IPS-18a (cell line): ENCODE measurements at regions not wholly inside any gene's neighbourhood (a gene's known extent, or its start where the extent isn't known, plus 50 kb on each side); places are given as distances from the start of the nearest gene placed in this dataset.

Source experiments
- H3K27ac ChIP-seq: one replicate; pipeline ENCODE4 v1.5.1; 2013; ENCODE audit warnings: low read length
- H3K27me3 ChIP-seq: one replicate; pipeline ENCODE4 v1.6.1; 2013; ENCODE audit warnings: mild to moderate bottlenecking, low read length; ENCODE audit not compliant: control insufficient read depth, insufficient read depth
- H3K36me3 ChIP-seq: one replicate; pipeline ENCODE4 v1.6.1; 2013; ENCODE audit warnings: low read depth, low read length; ENCODE audit not compliant: control insufficient read depth
- H3K4me1 ChIP-seq: one replicate; pipeline ENCODE4 v1.6.1; 2013; ENCODE audit warnings: low read depth, low read length; ENCODE audit not compliant: control insufficient read depth
- H3K4me3 ChIP-seq: one replicate; pipeline ENCODE4 v1.5.1; 2013; ENCODE audit warnings: low read length
- H3K9ac ChIP-seq: one replicate; pipeline ENCODE4 v1.6.1; 2013; ENCODE audit warnings: mild to moderate bottlenecking, low read length, moderate library complexity
- H3K9me3 ChIP-seq: one replicate; pipeline ENCODE4 v1.6.1; 2013; ENCODE audit warnings: low read depth, low read length; ENCODE audit not compliant: control insufficient read depth

GRCh38 chr6:165110860-165111259 lies 198.5 kb downstream of the C6orf118 start:
- Histone ChIP-seq H3K4me3 (no peak overlapping the region), H3K27ac (no peak overlapping the region), H3K9me3 (peaks cover 8% of the 10 kb centered on the region)

GRCh38 chr6:165109011-165109410 lies 200.4 kb downstream of the C6orf118 start:
- Histone ChIP-seq H3K36me3 (no peaks in the 10 kb centered on the region), H3K27ac (no peak overlapping the region), H3K4me3 (no peak overlapping the region), H3K27me3 (no peaks in the 10 kb centered on the region), H3K9me3 (peaks cover 1% of the 10 kb centered on the region), H3K4me1 (no peaks in the 10 kb centered on the region), H3K9ac (no peak overlapping the region)

More at GRCh38 chr6:165110860-165111259, 198.5 kb downstream of the C6orf118 start:
- no peaks in the 10 kb centered on the region for H3K36me3 ChIP-seq
- H3K4me1 ChIP-seq, result no peaks in the 10 kb centered on the region
- no peak overlapping the region for H3K9ac ChIP-seq
- H3K27me3 ChIP-seq, result no peaks in the 10 kb centered on the region

GRCh38 chr6:165106261-165106660 lies 203.1 kb downstream of the C6orf118 start:
- Histone ChIP-seq H3K27me3 (no peaks in the 10 kb centered on the region), H3K27ac (no peak overlapping the region), H3K9ac (no peak overlapping the region), H3K9me3 (no peaks in the 10 kb centered on the region), H3K4me3 (no peak overlapping the region), H3K36me3 (no peaks in the 10 kb centered on the region), H3K4me1 (no peaks in the 10 kb centered on the region)

- Histone ChIP-seq H3K27me3 (no peaks in the 10 kb centered on the region), H3K4me3 (no peak overlapping the region), H3K36me3 (no peaks in the 10 kb centered on the region), H3K27ac (no peak overlapping the region), H3K4me1 (no peaks in the 10 kb centered on the region), H3K9me3 (no peaks in the 10 kb centered on the region), H3K9ac (no peak overlapping the region)
These were observed 211.2 kb downstream of the C6orf118 start for GRCh38 chr6:165098165-165098564.

- H3K4me1 ChIP-seq, result no peaks in the 10 kb centered on the region
- H3K9me3 ChIP-seq, result no peaks in the 10 kb centered on the region
- no peaks in the 10 kb centered on the region for H3K36me3 ChIP-seq
- no peak overlapping the region for H3K4me3 ChIP-seq
- H3K27me3 ChIP-seq, result no peaks in the 10 kb centered on the region
- no peak overlapping the region for H3K9ac ChIP-seq
- H3K27ac ChIP-seq, result no peak overlapping the region
These were observed 212.5 kb downstream of the C6orf118 start for GRCh38 chr6:165096868-165097267.

- Histone ChIP-seq H3K27me3 (no peaks in the 10 kb centered on the region), H3K27ac (no peak overlapping the region), H3K4me3 (no peak overlapping the region), H3K36me3 (no peaks in the 10 kb centered on the region), H3K4me1 (no peaks in the 10 kb centered on the region), H3K9me3 (no peaks in the 10 kb centered on the region), H3K9ac (no peak overlapping the region)
These were observed 213.2 kb downstream of the C6orf118 start for GRCh38 chr6:165096209-165096608.

- no peaks in the 10 kb centered on the region for H3K36me3 ChIP-seq
- H3K27me3 ChIP-seq, result no peaks in the 10 kb centered on the region
- no peak overlapping the region for H3K4me3 ChIP-seq
- H3K9me3 ChIP-seq, result no peaks in the 10 kb centered on the region
- no peak overlapping the region for H3K9ac ChIP-seq
- H3K4me1 ChIP-seq, result no peaks in the 10 kb centered on the region
- no peak overlapping the region for H3K27ac ChIP-seq
These were observed 216.4 kb downstream of the C6orf118 start for GRCh38 chr6:165092881-165093595.

- H3K9me3 ChIP-seq, result no peaks in the 10 kb centered on the region
- H3K4me1 ChIP-seq, result no peaks in the 10 kb centered on the region
- no peak overlapping the region for H3K4me3 ChIP-seq
- no peak overlapping the region for H3K9ac ChIP-seq
- H3K27me3 ChIP-seq, result no peaks in the 10 kb centered on the region
- no peak overlapping the region for H3K27ac ChIP-seq
- no peaks in the 10 kb centered on the region for H3K36me3 ChIP-seq
These were observed 218.2 kb downstream of the C6orf118 start for GRCh38 chr6:165091121-165091785.

GRCh38 chr6:165090242-165090641 lies 219.2 kb downstream of the C6orf118 start:
- Histone ChIP-seq H3K27ac (no peak overlapping the region), H3K9me3 (no peaks in the 10 kb centered on the region), H3K27me3 (no peaks in the 10 kb centered on the region), H3K4me3 (no peak overlapping the region), H3K4me1 (no peaks in the 10 kb centered on the region), H3K9ac (no peak overlapping the region), H3K36me3 (no peaks in the 10 kb centered on the region)

GRCh38 chr6:165086814-165087213 lies 222.6 kb downstream of the C6orf118 start:
- no peaks in the 10 kb centered on the region for H3K36me3 ChIP-seq

GRCh38 chr6:165082636-165083035 lies 226.8 kb downstream of the C6orf118 start:
- Histone ChIP-seq H3K27me3 (no peaks in the 10 kb centered on the region), H3K4me3 (no peak overlapping the region), H3K4me1 (no peaks in the 10 kb centered on the region), H3K9me3 (no peaks in the 10 kb centered on the region), H3K9ac (no peak overlapping the region), H3K36me3 (no peaks in the 10 kb centered on the region), H3K27ac (no peak overlapping the region)

More at GRCh38 chr6:165086814-165087213, 222.6 kb downstream of the C6orf118 start:
- no peaks in the 10 kb centered on the region for H3K27me3 ChIP-seq
- H3K9me3 ChIP-seq, result no peaks in the 10 kb centered on the region
- H3K4me1 ChIP-seq, result no peaks in the 10 kb centered on the region
- no peak overlapping the region for H3K9ac ChIP-seq
- H3K27ac ChIP-seq, result no peak overlapping the region
- H3K4me3 ChIP-seq, result no peak overlapping the region
